NCI-H510A treated with DMSO at 0.1 percent for 48 hours (cell line): ENCODE measurements at regions not wholly inside any gene's neighbourhood (a gene's known extent, or its start where the extent isn't known, plus 50 kb on each side); places are given as distances from the start of the nearest gene placed in this dataset.
"Not testable (repeated sequence)": the region's sequence is repeated elsewhere in the genome, so short reads cannot be mapped to it uniquely, and the experiment has no call there.

Experiments used
- DNase-seq: peaks from one replicate; lab custom pipeline; 2025; lab: John Stamatoyannopoulos, UW

GRCh38 chr14:97031530-97031929 lies 234.3 kb downstream of the VRK1 start:
- no peak for DNase-seq

- no peak for DNase-seq
Measured at GRCh38 chr14:97033556-97034081, 236.4 kb downstream of the VRK1 start.

GRCh38 chr14:97036086-97036852 lies 239.1 kb downstream of the VRK1 start:
- DNase-seq: no peak

- no peak for DNase-seq
Measured at GRCh38 chr14:97039717-97040363, 242.7 kb downstream of the VRK1 start.

- DNase-seq: no peak
Measured at GRCh38 chr14:97046967-97047366, 249.8 kb downstream of the VRK1 start.

- DNase-seq: no peak
Measured at GRCh38 chr14:97052001-97052400, 254.8 kb downstream of the VRK1 start.

GRCh38 chr14:97053941-97054340 lies 256.8 kb downstream of the VRK1 start:
- DNase-seq: no peak

- no peak for DNase-seq
Measured at GRCh38 chr14:97055355-97055754, 258.2 kb downstream of the VRK1 start.

GRCh38 chr14:97056086-97056485 lies 258.9 kb downstream of the VRK1 start:
- no peak for DNase-seq

- no peak for DNase-seq
Measured at GRCh38 chr14:97057238-97058073, 260.3 kb downstream of the VRK1 start.

GRCh38 chr14:97058074-97058467 lies 260.9 kb downstream of the VRK1 start:
- no peak for DNase-seq

GRCh38 chr14:97058589-97058988 lies 261.4 kb downstream of the VRK1 start:
- DNase-seq: no peak

GRCh38 chr14:97061198-97061597 lies 264.0 kb downstream of the VRK1 start:
- no peak for DNase-seq

GRCh38 chr14:97061714-97062113 lies 264.5 kb downstream of the VRK1 start:
- DNase-seq: no peak

- no peak for DNase-seq
Measured at GRCh38 chr14:97065305-97066067, 268.3 kb downstream of the VRK1 start.

GRCh38 chr14:97066068-97066899 lies 269.1 kb downstream of the VRK1 start:
- no peak for DNase-seq

GRCh38 chr14:97068293-97068692 lies 271.1 kb downstream of the VRK1 start:
- DNase-seq: not testable (repeated sequence)

- DNase-seq: no peak
Measured at GRCh38 chr14:97070259-97070658, 273.1 kb downstream of the VRK1 start.

- DNase-seq: no peak
Measured at GRCh38 chr14:97071177-97071576, 274.0 kb downstream of the VRK1 start.

- no peak for DNase-seq
Measured at GRCh38 chr14:97073622-97074021, 276.4 kb downstream of the VRK1 start.

- DNase-seq: no peak
Measured at GRCh38 chr14:97074456-97074855, 277.3 kb downstream of the VRK1 start.
